NCI-H2196 (cell line): ENCODE measurements at regions not wholly inside any gene's neighbourhood (a gene's known extent, or its start where the extent isn't known, plus 50 kb on each side); places are given as distances from the start of the nearest gene placed in this dataset.

Source experiments
- DNase-seq: peaks from one replicate; lab custom pipeline; 2025; ENCODE audit not compliant: unreplicated experiment; lab: John Stamatoyannopoulos, UW

GRCh38 chr3:106376016-106376570 lies 507.3 kb upstream of the CBLB start:
- no peak for DNase-seq

- no peak for DNase-seq
Measured at GRCh38 chr3:106379251-106379750, 510.5 kb upstream of the CBLB start.

- no peak for DNase-seq
Measured at GRCh38 chr3:106380232-106380631, 511.4 kb upstream of the CBLB start.

- DNase-seq = no peak
Measured at GRCh38 chr3:106381286-106381938, 512.6 kb upstream of the CBLB start.

DNA sequence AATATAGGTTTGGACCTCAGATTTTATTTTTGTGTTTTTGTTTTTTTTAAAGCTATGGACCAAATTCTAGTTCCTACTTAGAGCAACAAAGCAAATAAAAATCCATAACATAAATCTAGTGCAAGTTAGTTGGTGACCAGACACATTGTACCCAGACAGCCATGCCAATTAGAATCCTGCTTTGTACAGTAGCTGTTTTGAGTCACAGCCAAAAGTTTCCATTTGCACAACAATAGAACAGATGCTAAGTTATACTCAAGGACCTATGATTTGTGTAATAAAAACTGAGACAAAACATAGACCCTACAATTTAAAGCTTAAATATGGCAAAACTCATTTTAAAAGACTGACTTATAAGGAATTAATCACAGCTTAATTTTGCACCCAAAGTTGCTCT lies 513.1 kb upstream of the CBLB start:
- DNase-seq = no peak

GRCh38 chr3:106386050-106386449 lies 517.2 kb upstream of the CBLB start:
- DNase-seq = no peak

DNA sequence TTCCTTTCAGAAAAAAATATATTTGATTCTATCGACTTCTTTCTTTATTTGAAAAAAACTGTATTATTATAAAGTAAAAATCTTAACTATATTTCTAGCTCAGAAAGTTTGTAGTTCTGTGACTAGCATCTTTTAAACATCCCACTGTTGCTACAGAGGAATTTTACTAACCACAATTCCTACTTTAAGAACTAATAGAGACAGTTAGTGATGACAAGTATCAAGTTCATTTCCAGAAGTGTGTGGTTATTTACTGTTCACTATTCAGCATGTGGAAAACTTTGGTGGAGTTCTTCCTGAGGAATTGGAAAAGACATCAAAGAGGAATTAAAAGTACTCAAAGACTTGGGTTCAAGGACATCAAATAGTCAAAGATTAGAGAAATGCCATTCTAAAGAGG lies 524.1 kb upstream of the CBLB start:
- DNase-seq = no peak

DNA sequence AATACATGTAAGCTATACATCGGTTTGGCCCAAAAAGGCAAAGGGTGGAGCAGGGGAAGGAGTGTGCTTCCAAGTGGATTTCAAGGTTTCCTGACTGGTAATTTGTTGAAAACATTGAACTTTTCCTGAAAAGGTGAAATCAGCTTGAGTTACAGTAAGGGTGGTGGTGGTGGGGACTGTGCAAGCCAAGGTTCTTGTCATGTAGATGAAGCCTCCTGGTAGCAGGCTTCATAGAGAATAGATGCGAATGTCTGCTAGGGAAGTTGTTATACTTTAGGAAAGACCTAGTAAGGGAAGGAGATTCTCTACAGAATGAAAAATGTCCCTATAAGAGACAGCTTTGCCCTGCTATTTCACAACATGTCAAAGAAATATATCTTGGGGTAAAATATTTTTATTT lies 528.2 kb upstream of the CBLB start:
- DNase-seq = no peak

DNA sequence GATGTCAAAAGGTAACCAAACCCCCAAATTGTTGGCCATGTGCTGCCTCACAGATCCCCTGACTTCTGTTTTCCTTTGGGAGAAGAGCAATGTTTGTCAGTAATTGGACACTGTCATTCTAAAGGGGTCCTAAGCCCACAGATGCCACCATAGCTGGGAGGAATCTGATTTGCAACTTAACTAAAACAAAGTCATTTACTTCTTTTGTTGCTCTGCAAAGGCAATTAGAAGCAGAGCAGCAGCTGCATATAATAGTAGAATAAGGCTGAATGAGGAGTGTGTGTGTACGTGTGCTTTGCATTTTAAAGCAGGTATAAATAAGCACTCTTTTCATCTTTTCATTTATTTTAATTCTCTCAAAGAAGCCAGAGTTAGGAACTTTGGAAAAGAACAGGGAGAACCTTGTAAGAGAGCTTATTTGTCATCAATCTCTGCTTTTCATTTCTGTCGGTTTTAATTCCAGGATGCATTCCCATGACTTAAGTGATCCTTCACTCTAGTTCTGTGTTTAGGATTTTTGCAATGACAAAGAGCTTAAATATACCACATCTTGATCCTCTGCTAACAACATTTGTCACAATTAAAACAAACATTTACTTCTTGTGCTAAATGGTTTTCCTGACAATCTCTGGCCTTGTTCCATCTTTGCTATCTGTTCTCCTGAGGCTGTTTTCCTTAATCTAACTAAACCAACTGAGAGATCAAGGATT lies 530.2 kb upstream of the CBLB start:
- DNase-seq = no peak

DNA sequence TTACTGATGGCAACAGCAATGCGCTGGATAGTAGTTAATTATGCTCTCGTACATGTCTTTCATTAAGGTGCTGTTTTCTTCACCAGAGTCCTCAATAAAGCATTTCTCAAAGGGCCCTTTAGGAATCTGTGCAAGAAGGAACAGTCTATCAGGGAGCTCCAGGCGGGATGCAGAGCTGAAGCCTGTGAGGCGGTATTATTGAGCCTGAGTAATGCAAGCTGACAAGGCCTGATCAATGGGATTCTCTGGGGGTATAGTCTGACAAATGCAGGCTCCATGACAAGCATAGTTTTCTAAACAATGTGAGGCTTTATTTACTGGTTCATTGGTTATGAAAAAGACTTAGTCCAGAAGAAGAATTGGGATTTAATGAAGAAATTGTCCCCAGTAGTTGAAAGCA lies 530.9 kb upstream of the CBLB start:
- DNase-seq = no peak

DNA sequence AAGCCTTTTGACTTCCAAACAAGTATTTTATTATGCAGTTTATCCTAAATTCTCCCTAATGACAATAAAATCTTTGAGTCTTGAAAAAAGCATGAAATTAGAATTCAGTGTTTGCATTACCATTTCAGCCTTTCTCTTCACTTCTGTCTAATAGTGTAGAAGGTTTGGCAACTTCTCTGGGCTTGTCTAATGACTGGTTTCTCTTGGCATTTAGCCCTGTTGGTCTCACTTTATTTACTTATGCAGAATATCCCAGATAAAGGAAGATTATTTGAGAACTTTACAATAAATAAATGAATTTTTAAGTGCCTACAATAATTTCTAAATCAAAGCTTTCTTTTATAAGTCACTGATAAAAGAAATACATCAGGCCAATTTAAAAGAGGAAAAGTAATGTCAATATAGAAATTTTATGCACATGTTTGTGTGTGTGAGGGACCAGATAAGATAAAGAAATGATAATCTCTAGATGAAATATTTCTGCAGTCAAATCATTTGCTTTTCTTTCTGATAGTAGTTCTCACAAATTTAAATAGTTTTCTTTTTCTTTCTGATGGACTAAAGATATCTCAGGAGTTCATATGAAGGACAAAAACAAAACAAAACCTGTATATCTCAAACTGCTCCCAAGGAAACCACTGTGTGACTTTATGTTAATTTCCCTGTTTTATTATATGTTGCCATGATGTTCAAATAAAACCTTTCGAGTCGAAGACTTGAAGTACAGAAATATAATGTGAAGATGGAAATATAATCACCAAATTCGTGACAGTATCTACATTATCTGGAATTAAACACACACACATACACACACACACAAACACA lies 533.1 kb upstream of the CBLB start:
- DNase-seq = no peak

- no peak for DNase-seq
Measured at GRCh38 chr3:106403371-106404145, 534.7 kb upstream of the CBLB start.

DNA sequence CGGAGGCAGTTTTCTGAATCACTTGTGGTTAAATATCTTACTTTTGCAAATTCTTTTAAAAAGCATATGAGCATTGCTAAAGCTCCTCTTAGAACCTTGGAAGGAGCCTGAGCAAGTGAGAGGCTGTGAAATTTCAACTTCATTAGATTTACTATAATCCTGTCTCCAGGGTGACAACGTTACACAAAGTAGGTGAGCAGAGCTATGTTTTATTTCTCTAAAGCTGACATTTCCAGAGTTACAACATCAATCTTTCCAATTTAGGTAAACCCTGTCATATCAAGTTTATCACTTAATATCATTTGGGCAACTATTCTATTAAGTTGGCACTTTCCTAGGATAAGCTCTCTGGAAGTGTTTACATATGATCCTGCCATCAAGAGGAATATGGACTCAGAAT lies 544.9 kb upstream of the CBLB start:
- no peak for DNase-seq

DNA sequence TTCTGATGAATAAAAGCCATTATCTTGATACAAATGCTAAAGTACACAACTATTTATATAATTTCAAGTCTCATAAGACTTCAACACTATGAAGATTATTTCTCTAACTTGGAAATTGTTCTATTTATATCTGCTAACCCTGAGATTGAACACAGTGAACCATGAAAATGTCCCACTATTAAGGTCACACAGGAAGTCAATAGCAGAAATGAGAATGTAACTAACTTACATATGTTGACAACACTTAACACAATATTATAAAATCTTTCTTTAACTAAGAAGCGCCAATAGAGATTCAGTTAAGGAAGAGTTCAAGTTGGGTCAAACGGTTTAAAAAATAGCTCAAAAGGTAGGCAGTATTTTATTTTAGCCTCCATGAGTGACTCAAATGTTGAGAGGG lies 551.8 kb upstream of the CBLB start:
- DNase-seq = no peak

DNA sequence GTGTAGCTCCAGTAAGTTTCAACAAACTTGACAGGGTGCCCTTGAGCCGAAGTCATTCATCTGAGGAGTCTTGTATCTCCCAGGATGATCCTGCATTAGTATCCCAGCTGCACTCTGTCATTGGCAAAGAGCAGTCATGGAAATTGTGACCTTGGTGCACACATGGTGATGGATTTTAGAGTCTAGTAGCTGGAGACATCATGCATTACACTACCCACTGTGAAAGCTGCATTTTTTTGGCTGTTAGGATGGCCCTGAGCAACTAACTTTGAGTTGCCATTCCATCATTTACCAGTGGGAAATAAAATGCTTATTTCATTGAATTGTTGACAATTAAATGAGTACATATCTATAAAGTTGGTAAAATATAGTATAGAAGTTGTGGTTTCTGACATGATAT lies 552.6 kb upstream of the CBLB start:
- DNase-seq = no peak

GRCh38 chr3:106421909-106422308 lies 553.1 kb upstream of the CBLB start:
- DNase-seq = no peak

- DNase-seq = no peak
Measured at GRCh38 chr3:106423321-106424225, 554.8 kb upstream of the CBLB start.

GRCh38 chr3:106425026-106425425 lies 556.2 kb upstream of the CBLB start:
- DNase-seq = no peak

- no peak for DNase-seq
Measured at GRCh38 chr3:106425916-106426315, 557.1 kb upstream of the CBLB start.

GRCh38 chr3:106428565-106428994 lies 559.8 kb upstream of the CBLB start:
- DNase-seq = no peak
